ENCODE measurements at regions not wholly inside any gene's neighbourhood (a gene's known extent, or its start where the extent isn't known, plus 50 kb on each side); places are given as distances from the start of the nearest gene placed in this dataset.

- TF ChIP-seq ELK4 (CRISPR knock-in tag; IDR thresholded peaks at IDR 0.05; ENCODE audit: borderline replicate concordance) (no peak), THAP7 (CRISPR knock-in tag; IDR thresholded peaks at IDR 0.05) (no peak), FOXO1 (CRISPR knock-in tag; IDR thresholded peaks at IDR 0.05) (peak; percentile 89), ZNF235 (CRISPR knock-in tag; IDR thresholded peaks at IDR 0.05; ENCODE audit: borderline replicate concordance) (no peak), TBL1XR1 (IDR thresholded peaks at IDR 0.05; ENCODE audit: borderline replicate concordance, low read length, partially characterized antibody) (peak; percentile 80), ZSCAN29 (CRISPR knock-in tag; conservative IDR thresholded peaks at IDR 0.05) (no peak), ZFP36L2 (CRISPR knock-in tag; IDR thresholded peaks at IDR 0.05) (no peak), MTF2 (CRISPR knock-in tag; IDR thresholded peaks at IDR 0.05; ENCODE audit: borderline replicate concordance) (no peak), STAT6 (CRISPR knock-in tag; IDR thresholded peaks at IDR 0.05; ENCODE audit: borderline replicate concordance) (no peak), ZNF740 (CRISPR knock-in tag; IDR thresholded peaks at IDR 0.05) (no peak), TOPORS (CRISPR knock-in tag; IDR thresholded peaks at IDR 0.05) (peak; percentile 59; the same call in 1 of the 2 replicates), ZNF30 (CRISPR knock-in tag; IDR thresholded peaks at IDR 0.05) (no peak), ZNF318 (CRISPR knock-in tag; IDR thresholded peaks at IDR 0.05) (no peak), ZBTB49 (CRISPR knock-in tag; IDR thresholded peaks at IDR 0.05; ENCODE audit: borderline replicate concordance) (no peak)
These were observed 486.4 kb upstream of the SPRED2 start (continued) for GRCh38 chr2:65918760-65919187.
